Activated naive CD8-positive, alpha-beta T cell treated with anti-CD3 and anti-CD28 coated beads, Interleukin-2, amount 10 ng/mL, durations not matched to agents 7 days and 5 days (primary cell): ENCODE measurements at regions not wholly inside any gene's neighbourhood (a gene's known extent, or its start where the extent isn't known, plus 50 kb on each side); places are given as distances from the start of the nearest gene placed in this dataset.
"Not testable (repeated sequence)": the region's sequence is repeated elsewhere in the genome, so short reads cannot be mapped to it uniquely, and the experiment has no call there.

Source experiments
- ATAC-seq: fragments of 150-1000 bp; cut with Tn5 transposase; one replicate; pipeline ENCODE4 v1.10.0; 2021; ENCODE audit warnings: low read depth, moderate library complexity
- POLR2A ChIA-PET: fragments of 350-600 bp; sonication (Branson Sonifier 250); formaldehyde crosslinking; loops from one replicate; lab custom pipeline; 2021; ENCODE audit warnings: antibody characterized with exemption; lab: Charles Lee
- DNase-seq: peaks from one replicate; pipeline ENCODE4 v3.0.0; 2021
- H3K27ac Mint-ChIP-seq: one replicate; pipeline ENCODE4 v1.8.0; 2022; ENCODE audit warnings: mild to moderate bottlenecking, mixed read lengths
- H3K27me3 Mint-ChIP-seq: one replicate; pipeline ENCODE4 v1.8.0; 2022; ENCODE audit warnings: mild to moderate bottlenecking, moderate library complexity, mixed read lengths
- H3K36me3 Mint-ChIP-seq: one replicate; pipeline ENCODE4 v1.8.0; 2021; ENCODE audit warnings: mild to moderate bottlenecking, mixed read lengths
- H3K4me1 Mint-ChIP-seq: one replicate; pipeline ENCODE4 v1.8.0; 2021; ENCODE audit warnings: mixed read lengths
- H3K4me3 Mint-ChIP-seq: one replicate; pipeline ENCODE4 v1.8.0; 2022; ENCODE audit warnings: mild to moderate bottlenecking, moderate library complexity, mixed read lengths
- H3K9me3 Mint-ChIP-seq: one replicate; pipeline ENCODE4 v1.8.0; 2021; ENCODE audit warnings: mixed read lengths

GRCh38 chr16:80915079-80915450, 91.6 kb downstream of the CMC2 start:
- Mint-ChIP-seq H3K4me3 (no peak overlapping the region), H3K27ac (no peak overlapping the region), H3K36me3 (no peaks in the 10 kb centered on the region), H3K9me3 (no peaks in the 10 kb centered on the region), H3K27me3 (peaks cover 11% of the 10 kb centered on the region), H3K4me1 (no peaks in the 10 kb centered on the region)
- no peak for ATAC-seq
- POLR2A ChIA-PET, result no interaction called here
- DNase-seq, result no peak

- Mint-ChIP-seq H3K9me3 (no peaks in the 10 kb centered on the region), H3K4me3 (no peak overlapping the region), H3K4me1 (no peaks in the 10 kb centered on the region), H3K36me3 (no peaks in the 10 kb centered on the region), H3K27me3 (peaks cover 11% of the 10 kb centered on the region), H3K27ac (no peak overlapping the region)
- POLR2A ChIA-PET, result no interaction called here
- ATAC-seq (no peak), DNase-seq (no peak)
These were observed 92.2 kb downstream of the CMC2 start for GRCh38 chr16:80914379-80915078.

- Mint-ChIP-seq H3K4me1 (no peaks in the 10 kb centered on the region), H3K27me3 (peaks cover 10% of the 10 kb centered on the region), H3K27ac (no peak overlapping the region), H3K9me3 (no peaks in the 10 kb centered on the region), H3K4me3 (no peak overlapping the region), H3K36me3 (no peaks in the 10 kb centered on the region)
- no peak for DNase-seq
- no peak for ATAC-seq
- POLR2A ChIA-PET, result no interaction called here
These were observed 93.3 kb downstream of the CMC2 start for GRCh38 chr16:80913397-80913796.

GRCh38 chr16:80912651-80913050, 94.0 kb downstream of the CMC2 start:
- no peaks in the 10 kb centered on the region for H3K36me3 Mint-ChIP-seq

GRCh38 chr16:80910434-80910833, 96.3 kb downstream of the CMC2 start:
- no peaks in the 10 kb centered on the region for H3K9me3 Mint-ChIP-seq

More at GRCh38 chr16:80912651-80913050, 94.0 kb downstream of the CMC2 start:
- Mint-ChIP-seq H3K9me3 (no peaks in the 10 kb centered on the region), H3K27me3 (peaks cover 9% of the 10 kb centered on the region), H3K27ac (no peak overlapping the region), H3K4me3 (no peak overlapping the region), H3K4me1 (no peaks in the 10 kb centered on the region)
- DNase-seq, result no peak
- POLR2A ChIA-PET, result no interaction called here
- ATAC-seq, result no peak

GRCh38 chr16:80909720-80910119, 97.0 kb downstream of the CMC2 start:
- H3K4me1 Mint-ChIP-seq, result no peaks in the 10 kb centered on the region
- no peak overlapping the region for H3K27ac Mint-ChIP-seq
- no peaks in the 10 kb centered on the region for H3K9me3 Mint-ChIP-seq
- ATAC-seq, result no peak
- H3K36me3 Mint-ChIP-seq, result no peaks in the 10 kb centered on the region
- H3K27me3 Mint-ChIP-seq, result peaks cover 11% of the 10 kb centered on the region
- H3K4me3 Mint-ChIP-seq, result no peak overlapping the region
- POLR2A ChIA-PET, result no interaction called here
- no peak for DNase-seq

More at GRCh38 chr16:80910434-80910833, 96.3 kb downstream of the CMC2 start:
- no peak for DNase-seq
- ATAC-seq, result no peak
- H3K36me3 Mint-ChIP-seq, result no peaks in the 10 kb centered on the region
- no peak overlapping the region for H3K4me3 Mint-ChIP-seq
- H3K27me3 Mint-ChIP-seq, result peaks cover 11% of the 10 kb centered on the region
- POLR2A ChIA-PET, result no interaction called here
- H3K27ac Mint-ChIP-seq, result no peak overlapping the region
- no peaks in the 10 kb centered on the region for H3K4me1 Mint-ChIP-seq

GRCh38 chr16:80906169-80906568, 100.5 kb downstream of the CMC2 start:
- H3K36me3 Mint-ChIP-seq, H3K4me1 Mint-ChIP-seq, POLR2A ChIA-PET, H3K9me3 Mint-ChIP-seq, DNase-seq, H3K27ac Mint-ChIP-seq, ATAC-seq, H3K27me3 Mint-ChIP-seq, H3K4me3 Mint-ChIP-seq: not testable (repeated sequence)

- H3K4me1 Mint-ChIP-seq, result no peaks in the 10 kb centered on the region
- no peaks in the 10 kb centered on the region for H3K9me3 Mint-ChIP-seq
- POLR2A ChIA-PET, result no interaction called here
- ATAC-seq, result no peak
- DNase-seq, result no peak
- no peak overlapping the region for H3K27ac Mint-ChIP-seq
- no peaks in the 10 kb centered on the region for H3K36me3 Mint-ChIP-seq
- H3K27me3 Mint-ChIP-seq, result peaks cover 2% of the 10 kb centered on the region
- H3K4me3 Mint-ChIP-seq, result no peak overlapping the region
These were observed 99.2 kb upstream of the CDYL2 start for GRCh38 chr16:80903616-80904015.

- ATAC-seq, result no peak
- POLR2A ChIA-PET, result no interaction called here
- DNase-seq, result no peak
- peaks cover 2% of the 10 kb centered on the region for H3K27me3 Mint-ChIP-seq
- H3K4me1 Mint-ChIP-seq, result no peaks in the 10 kb centered on the region
- no peaks in the 10 kb centered on the region for H3K36me3 Mint-ChIP-seq
- no peaks in the 10 kb centered on the region for H3K9me3 Mint-ChIP-seq
- no peak overlapping the region for H3K27ac Mint-ChIP-seq
- H3K4me3 Mint-ChIP-seq, result no peak overlapping the region
These were observed 98.1 kb upstream of the CDYL2 start for GRCh38 chr16:80902306-80903110.

GRCh38 chr16:80900593-80900954, 96.2 kb upstream of the CDYL2 start:
- no peaks in the 10 kb centered on the region for H3K36me3 Mint-ChIP-seq
- no peaks in the 10 kb centered on the region for H3K9me3 Mint-ChIP-seq
- no peaks in the 10 kb centered on the region for H3K4me1 Mint-ChIP-seq
- DNase-seq (no peak), ATAC-seq (no peak)
- no peak overlapping the region for H3K27ac Mint-ChIP-seq
- H3K4me3 Mint-ChIP-seq, result no peak overlapping the region
- POLR2A ChIA-PET, result no interaction called here
- H3K27me3 Mint-ChIP-seq, result no peaks in the 10 kb centered on the region

- Mint-ChIP-seq H3K27me3 (no peaks in the 10 kb centered on the region), H3K27ac (no peak overlapping the region), H3K4me1 (no peaks in the 10 kb centered on the region), H3K9me3 (no peaks in the 10 kb centered on the region), H3K4me3 (no peak overlapping the region), H3K36me3 (no peaks in the 10 kb centered on the region)
- no peak for ATAC-seq
- POLR2A ChIA-PET, result no interaction called here
- no peak for DNase-seq
These were observed 95.6 kb upstream of the CDYL2 start for GRCh38 chr16:80899809-80900592.

GRCh38 chr16:80896776-80897175, 92.4 kb upstream of the CDYL2 start:
- DNase-seq, result no peak
- no peaks in the 10 kb centered on the region for H3K36me3 Mint-ChIP-seq
- POLR2A ChIA-PET, result no interaction called here
- peaks cover under 1% of the 10 kb centered on the region for H3K27me3 Mint-ChIP-seq
- no peak for ATAC-seq
- no peak overlapping the region for H3K4me3 Mint-ChIP-seq
- H3K27ac Mint-ChIP-seq, result no peak overlapping the region
- H3K4me1 Mint-ChIP-seq, result no peaks in the 10 kb centered on the region
- H3K9me3 Mint-ChIP-seq, result no peaks in the 10 kb centered on the region

GRCh38 chr16:80894091-80894490, 89.7 kb upstream of the CDYL2 start:
- Mint-ChIP-seq H3K9me3 (no peaks in the 10 kb centered on the region), H3K27me3 (peaks cover 2% of the 10 kb centered on the region), H3K36me3 (no peaks in the 10 kb centered on the region), H3K4me3 (no peak overlapping the region), H3K4me1 (no peaks in the 10 kb centered on the region), H3K27ac (no peak overlapping the region)
- no peak for ATAC-seq
- DNase-seq, result no peak
- POLR2A ChIA-PET, result interaction anchor here (0.6 kb wide), 1 partner anchor 16 kb away, joined by 3 read pairs; no protein-coding TSS in a partner anchor
